DMS53 (cell line): ENCODE measurements at regions not wholly inside any gene's neighbourhood (a gene's known extent, or its start where the extent isn't known, plus 50 kb on each side); places are given as distances from the start of the nearest gene placed in this dataset.
"Not testable (repeated sequence)": the region's sequence is repeated elsewhere in the genome, so short reads cannot be mapped to it uniquely, and the experiment has no call there.

Experiments
- DNase-seq: peaks from one replicate; lab custom pipeline; 2025; lab: John Stamatoyannopoulos, UW

DNA sequence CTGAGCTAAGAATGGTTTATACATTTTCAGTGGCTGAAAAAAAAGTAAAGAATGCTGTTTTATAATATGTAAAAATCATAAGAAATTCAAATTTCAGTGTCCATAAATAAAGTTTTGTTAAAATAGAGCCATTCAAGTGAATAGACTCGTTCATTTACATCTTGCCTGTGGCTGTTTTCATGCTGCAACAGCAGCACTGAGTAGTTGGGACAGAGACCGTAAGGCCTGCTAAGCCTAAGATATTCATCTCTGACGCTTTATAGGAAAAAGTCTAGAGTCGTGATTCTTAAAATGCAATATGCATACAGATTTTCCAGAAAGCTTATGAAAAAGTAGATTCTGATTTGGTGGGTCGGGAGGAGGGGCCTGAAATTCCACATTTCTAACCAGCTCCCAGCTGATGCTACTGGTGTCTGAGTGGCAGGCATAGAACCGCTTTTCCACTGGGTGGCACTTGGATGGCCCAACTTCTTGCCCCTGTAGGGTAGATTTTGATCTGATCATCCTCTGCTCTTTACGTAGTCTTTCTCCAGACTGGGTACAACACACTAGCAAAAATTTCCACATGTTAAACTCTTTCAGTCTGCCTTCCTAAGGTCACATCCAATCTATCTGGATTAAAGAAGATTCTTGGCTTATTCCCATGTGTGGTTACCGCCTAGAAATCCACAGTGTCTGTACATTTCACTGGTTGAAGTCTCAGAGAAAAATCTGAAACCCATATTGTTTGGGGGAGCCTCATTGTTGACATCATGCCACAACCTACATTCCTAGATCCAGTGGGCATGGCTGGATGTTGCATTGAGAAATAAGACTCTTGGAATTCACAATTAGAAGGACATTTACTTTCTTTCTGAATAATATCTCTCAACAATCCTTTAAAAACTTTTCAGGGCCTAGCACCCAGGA lies 151.2 kb downstream of the C12orf75 start:
- no peak for DNase-seq

DNA sequence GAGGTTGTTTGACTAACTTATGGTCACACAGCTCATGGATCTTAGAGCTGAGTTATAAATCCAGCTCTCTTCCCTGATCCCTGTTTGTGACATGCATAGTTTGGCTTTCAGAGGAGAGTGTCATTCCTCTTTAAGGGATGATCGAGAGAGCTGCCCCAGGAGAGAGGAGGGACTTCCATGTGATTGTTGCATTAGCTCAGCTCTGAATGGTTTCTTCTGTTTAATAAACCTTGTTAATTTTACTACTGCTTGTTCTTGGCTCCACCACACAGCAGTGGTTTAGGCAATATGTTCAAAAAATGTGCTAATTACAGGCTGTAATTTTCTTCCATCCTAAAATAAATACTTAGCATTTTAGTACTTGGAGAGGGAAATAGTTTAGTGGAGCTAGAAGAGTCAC lies 152.5 kb downstream of the C12orf75 start:
- DNase-seq = no peak

DNA sequence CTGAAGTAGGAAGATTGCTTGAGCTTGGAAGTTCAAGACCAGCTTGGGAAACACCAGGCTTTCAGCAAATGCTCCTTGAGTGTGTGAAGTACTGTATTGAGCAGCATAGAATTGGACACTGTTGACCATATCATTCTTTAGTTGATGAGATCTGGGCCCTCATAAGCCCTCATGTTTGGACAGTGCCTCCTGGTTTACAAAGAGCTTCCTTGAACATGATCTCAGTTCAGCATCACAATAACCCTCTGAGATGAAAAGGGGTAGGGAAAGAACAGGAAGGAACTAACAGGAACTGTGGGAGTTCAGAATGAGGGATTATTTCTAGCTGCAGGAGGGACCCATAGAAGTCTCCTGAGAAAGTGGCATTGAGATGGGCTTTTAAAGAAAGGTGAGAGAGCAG lies 153.2 kb downstream of the C12orf75 start:
- no peak for DNase-seq

DNA sequence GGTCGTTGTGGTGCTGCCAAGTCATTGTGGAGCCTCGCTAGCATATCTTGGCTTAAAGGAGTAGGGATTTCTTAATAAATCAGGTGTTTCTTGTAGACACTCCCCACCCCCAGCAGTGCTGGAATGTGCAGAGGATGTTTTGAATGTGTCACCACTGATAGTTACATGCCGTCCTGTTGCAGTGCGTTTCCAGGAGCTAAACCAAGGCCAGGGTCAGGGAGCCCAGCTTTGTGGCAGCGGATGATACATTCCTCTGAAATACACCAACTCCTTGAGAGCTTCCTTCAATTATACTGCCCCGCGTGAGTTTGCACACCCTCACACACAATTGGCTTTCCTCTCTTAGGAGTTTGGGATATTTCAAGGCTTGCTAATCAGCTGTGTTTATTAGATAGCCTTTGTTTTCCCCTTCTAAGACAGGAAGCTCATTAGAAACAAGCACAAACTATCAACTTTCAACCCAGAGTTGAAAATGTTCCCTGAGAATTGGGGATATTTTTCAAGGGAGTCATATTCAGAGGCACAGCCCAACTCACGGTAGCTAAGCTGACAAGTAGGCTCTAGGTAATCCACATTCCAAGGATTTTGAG lies 154.9 kb downstream of the C12orf75 start:
- DNase-seq = no peak

DNA sequence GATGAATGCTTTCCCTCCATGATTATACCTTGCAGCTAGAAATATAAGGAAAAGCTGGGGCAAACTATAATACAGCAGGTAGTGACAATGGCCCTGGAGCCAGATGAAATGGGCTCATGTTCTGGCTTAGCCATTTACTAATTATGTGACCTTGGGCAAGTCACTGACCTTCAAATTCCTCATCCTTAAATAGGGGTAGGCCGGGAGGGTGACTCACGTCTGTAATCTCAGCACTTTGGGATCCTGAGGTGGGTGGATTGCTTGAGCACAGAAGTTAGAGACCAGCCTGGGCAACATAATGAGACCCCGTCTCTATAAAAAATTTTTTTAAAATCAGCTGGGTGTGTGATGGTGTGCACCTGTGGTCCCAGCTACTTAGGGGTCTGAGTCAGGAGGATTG lies 155.4 kb downstream of the C12orf75 start:
- no peak for DNase-seq

DNA sequence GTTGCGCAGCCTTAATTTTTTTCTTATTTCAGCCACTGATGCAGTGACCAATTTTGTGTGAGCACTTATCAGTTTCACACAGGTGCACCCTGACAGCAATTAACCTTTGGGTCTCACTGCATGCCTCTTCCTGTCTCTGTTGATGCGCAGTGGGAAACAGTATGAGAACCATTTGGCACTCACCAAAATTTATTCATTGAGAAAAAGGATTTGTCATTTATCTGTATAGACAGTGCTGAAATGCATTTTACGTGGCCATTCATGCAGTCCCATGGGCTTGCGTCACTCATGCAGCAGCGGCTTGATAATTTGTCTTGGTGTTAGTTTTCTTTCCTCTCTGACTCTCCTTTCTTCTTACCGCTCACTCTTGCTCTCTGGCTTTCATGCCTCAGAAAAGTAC lies 157.5 kb downstream of the C12orf75 start:
- DNase-seq = no peak

DNA sequence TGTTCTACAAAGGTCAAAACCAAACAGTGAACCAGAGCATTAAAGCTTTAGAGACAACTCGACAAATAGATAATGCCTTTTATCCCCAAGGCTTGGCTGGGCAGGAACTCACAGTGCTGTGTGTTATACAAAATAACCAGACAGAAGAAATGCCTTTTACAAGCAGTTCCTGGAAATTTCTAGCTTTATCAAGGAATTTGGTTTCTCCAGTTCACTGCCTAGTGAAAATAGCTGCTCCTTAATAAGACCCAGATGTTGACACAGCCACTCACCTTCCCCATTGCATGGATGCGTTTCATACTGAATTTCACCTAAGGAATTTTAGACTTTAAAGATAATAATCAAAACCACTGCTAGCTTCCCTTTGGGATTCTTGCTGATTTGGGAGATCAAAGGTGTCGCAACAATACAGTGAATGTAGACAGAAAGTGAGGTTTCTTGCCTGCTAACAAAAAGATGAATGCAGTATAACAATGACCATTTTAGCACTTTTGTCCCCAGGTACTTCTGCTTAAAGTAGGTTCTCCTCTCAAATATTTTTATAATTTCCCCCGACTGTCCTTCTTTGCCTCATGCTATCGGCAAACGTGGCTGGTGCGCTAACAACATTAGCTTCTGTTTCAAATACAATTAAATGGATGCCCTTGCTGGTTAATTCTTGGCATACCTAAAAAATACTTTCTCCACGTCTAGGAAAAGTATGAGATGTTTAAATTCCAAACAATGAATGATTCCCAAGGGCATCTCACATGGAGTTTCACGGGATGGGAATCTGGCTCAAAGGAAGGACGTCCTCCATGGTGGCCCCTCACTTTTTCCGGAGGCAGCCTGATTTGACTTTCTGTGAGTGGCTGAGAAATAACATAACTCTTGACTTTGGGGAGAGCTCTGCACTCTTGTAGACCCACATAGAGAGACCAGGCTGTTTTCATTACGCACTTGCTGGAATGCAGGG lies 162.4 kb downstream of the C12orf75 start:
- no peak for DNase-seq

DNA sequence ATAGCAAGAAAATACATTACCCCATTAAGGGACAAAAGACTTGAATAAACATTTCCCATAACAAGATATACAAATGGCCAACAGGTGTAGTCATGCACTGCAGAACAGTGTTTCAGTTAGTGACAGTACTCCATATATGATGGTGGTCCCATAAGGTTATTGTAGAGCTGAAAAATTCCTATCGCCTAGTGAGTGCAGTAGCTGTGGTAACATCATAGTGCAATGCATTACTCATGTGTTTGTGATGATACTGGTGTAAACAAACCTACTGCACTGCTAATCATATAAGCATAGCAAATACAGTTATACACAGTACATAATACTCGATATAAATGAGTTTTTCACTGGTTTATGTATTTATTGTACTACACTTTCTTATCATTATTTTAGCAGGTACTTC lies 168.7 kb downstream of the C12orf75 start:
- peak; percentile 56 for DNase-seq

DNA sequence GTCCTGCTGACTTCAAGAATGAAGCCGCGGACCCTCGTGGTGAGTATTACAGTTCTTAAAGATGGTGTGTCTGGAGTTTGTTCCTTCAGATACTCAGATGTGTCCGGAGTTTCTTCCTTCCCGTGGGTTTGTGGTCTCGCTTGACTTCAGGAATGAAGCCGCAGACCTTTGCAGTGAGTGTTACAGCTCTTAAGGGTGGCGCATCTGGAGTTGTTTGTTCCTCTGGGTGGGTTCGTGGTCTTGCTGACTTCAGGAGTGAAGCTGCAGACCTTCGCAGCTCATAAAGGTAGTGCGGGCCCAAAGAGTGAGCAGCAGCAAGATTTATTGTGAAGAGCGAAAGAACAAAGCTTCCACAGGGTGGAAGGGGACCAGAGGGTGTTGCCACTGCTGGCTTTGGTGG lies 170.2 kb downstream of the C12orf75 start:
- DNase-seq = not testable (repeated sequence)

DNA sequence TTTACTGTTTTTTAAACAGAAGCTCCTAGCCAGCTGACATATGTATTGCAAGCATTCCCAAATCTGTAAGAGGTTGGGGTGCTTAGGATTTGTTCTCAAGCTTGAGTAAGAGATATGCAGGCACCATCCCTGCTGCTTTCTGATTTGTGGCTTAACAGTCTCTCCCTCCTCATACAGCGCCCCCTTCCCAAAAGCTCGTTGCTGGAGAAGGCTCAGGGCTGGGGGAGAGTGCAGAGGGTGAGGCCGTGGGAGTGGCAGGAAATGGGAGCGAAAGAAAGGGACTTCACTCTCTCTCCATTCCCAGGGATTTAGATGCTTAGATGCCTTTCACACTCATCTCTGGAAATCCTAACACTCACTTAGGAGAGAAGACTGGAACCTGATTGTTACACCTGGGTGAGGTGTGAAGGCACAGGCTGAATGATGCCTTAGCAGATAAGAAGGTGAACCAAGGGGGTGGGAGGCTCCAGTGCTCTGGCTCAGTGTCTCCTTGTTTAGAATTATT lies 172.0 kb downstream of the C12orf75 start:
- DNase-seq = no peak

DNA sequence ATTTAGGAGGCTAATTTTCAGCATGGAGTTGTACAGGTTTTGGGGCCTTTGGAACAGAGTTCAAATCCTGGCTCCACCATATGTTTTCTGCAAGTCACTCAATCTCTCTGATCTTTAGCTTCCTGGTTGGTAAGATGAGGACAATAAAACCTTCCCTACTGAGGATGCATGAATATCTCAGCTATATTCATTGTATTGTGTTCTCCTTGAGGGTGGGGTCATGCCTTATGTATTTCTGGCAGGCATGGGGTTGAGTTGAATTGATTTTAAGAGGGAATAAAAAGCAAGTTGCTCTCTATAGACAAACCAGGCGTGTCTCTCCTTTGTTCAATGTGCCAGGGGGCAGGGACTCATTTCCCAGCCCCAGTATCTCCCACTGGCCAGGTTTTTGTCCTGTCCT lies 173.1 kb downstream of the C12orf75 start:
- no peak for DNase-seq

DNA sequence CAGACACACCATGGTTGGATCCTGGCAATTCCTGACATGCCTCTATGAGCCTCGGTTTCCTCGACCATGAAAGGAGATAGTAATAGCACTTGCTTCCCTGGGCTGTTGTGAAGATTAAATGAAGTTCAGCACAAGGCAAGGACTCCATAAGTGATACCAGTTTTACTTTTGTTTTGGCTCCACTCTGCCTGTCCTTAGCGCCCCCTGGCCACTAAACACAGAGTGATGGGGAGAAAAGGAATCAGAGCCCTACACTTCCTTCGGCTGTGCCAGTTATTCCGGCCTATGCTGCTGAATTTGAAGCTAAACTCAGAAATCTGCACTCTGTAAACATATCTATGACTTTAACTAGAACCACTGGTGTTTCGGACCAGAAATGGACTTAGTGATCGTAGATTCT lies 173.8 kb downstream of the C12orf75 start:
- DNase-seq = no peak

DNA sequence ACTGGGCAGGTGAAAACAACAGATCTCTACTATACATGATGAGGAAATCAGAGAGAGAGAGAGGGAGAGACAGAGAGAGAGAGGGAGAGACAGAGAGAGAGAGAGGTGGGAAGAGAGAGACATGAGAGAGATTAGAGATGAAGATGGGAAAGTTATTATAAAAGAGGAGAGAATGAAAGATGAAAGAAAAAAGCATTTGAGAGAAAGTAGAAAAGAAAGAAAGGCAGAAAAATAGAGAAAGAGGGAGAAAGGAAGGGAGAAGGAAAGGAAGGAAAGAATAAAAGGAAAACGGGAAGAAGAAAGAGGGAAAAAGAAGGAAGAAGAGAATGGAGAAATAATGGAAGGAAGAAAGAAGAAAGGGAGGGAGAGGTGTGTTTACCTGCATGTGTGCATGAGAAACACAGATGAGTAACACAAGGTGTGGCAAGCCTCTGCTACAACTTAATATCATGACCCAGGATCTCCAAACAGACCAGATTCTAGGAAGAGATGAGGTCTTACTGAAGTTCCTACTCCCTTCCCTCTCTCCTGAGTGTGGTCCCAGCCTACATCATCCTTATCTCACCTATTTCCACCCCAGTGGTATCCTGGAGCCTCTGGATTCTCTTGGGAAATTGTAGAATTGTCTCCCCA lies 176.3 kb downstream of the C12orf75 start:
- DNase-seq = no peak

DNA sequence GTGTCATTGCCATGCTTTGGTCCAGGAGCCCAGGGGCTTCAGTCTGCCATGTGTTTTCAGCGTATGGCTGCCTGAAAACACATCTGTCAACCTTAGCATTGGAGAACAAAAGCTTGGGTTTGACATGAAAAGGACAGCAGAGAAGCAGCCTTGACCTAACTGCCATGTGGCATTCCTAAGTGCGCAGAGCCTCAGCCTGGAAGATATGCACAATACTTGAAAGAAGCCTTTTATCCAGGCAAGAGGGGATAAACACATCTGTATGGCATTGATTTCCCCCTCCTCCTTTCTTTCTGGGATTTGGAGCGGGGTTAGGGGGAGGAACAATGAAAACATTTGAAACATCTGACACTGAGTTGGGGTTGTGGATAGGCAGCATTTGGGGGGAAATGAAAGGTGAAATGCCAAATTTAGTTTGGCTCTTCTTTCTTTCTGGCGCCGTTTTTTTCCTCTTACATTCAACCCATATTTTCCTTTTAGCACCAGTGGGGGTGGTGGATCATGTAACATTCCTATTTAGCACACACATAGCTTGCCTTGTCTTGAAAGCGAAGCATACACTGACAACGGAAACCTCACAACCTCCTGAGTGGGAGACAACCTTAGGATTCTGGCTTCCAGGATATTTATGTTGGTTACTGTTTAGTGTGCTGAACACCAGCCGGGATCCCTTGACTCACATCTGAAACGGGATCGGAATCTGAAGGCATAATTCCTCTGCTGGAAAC lies 177.0 kb downstream of the C12orf75 start:
- no peak for DNase-seq

DNA sequence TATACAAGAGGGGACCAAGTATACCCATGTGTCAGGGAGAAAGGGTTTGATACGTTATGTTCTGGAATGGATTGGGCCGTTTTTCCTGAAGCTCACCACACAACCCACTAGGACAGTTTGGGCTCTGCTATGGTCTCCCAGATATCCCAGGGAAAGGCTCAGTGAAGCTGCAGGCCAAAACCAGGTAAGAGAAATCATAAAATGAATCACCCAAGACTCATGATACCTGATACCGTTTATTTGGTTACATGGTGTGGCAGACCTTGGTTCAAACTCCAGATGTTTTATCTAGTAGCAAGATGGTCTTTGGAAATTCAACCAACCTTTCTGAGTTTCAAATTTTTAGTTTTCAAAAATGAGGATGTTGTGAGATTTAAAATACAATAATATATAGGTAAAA lies 177.6 kb downstream of the C12orf75 start:
- DNase-seq = no peak

DNA sequence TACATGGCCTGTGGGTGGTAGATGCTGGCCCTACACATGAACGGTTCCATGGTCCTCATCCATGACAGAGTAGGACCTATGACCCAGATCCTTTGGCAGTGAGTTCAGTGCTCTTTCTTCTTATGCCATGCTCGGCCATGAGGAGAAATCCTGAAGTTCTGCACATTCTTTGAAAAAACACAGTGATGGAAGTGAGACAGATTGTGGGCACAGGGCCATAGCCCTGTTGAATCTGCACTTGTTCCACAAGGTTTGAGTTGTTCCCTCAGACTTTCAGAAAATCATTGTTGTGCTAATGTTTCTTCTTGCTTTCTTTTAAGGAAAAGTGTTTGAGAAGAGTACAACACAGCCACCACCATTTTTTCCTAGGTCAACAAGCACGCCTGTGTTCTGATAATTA lies 180.0 kb downstream of the C12orf75 start:
- no peak for DNase-seq

DNA sequence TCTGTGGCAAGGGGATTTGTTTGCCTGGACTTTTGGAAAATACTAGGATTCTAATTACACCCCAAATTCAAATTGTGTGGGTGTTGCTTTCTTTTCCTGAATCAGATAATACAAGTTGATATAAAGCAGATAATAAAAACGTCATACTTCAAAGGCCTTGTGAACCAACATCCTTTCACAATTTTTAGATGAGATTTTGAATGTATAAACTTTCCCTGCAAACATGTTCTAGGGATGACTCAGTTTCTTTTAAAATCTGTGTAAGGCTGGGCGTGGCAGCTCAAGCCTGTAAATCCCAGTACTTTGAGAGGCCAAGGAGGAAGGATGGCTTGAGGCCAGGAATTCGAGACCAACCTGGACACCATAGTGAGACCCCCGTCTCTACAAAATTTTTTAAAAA lies 182.4 kb downstream of the C12orf75 start:
- not testable (repeated sequence) for DNase-seq

DNA sequence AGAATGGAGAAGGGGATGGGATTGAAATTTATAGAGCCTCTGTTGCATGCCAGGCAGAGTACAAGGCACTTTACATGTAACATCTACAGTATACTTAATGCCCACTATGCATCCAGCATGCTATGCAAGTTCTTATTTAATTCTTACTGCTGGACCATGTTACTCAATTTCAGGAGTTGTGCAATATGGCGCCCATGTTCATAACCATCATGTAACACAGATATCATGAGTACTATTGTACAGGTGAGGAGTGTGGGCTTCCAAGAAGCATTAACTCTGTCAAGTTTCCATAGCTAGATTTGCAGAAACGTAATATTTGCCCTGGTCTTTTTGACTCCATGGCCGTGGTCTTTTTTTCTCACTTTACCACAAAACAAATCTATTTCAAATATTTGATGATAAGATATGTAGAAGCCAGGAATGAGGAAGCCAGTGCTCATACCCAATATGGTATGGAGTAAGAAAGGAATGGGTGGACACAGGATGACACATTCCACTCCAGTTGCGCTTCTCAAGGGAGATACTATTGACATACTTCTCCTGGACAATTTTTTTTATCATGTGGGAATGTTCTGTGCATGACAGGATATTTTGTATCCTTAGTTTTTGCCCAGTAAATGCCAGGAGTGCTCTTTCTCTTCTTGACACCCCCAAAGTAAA lies 191.8 kb downstream of the C12orf75 start:
- peak; percentile 57 for DNase-seq

DNA sequence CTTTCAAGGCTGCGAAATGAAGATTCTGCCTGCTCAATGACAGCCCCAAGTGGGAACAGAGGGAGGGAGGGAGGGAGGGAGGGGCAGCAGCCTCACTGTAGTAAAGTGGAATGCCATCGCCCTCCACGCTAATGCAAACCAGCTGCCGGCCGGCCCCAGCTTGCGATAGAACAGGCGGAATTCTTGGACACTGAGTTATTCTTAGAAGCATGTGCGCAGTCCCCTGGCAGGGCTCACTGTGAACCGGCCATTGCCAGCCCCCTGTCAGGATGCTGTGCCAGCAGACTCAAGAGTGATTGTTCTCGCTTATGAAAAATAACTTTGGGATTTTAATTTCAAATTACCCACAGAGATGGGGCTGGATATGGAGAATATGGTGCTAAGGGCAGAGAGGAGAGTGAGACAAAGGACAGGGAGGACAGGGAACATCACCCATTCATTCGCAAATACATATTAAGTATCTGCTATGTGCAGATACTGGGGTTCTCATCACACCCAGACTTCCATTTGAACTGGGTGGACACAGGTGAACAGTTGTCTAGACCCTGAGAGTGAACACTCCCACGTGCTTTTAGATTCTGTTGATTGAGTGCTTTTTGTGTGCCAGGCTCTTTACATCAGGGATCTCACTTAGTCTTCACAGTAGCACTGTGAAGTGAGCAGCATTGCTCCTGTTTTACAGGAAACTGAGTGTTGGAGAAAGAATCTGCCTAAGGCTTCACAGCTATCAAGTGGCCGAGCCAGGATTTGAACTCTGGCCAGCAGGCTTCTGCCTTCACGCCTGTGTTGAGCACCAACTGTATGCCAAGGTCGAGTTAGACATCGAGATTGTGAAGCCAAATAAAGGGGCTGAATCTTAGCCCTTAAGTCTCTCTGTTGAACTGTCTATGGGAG lies 192.9 kb downstream of the C12orf75 start:
- no peak for DNase-seq

DNA sequence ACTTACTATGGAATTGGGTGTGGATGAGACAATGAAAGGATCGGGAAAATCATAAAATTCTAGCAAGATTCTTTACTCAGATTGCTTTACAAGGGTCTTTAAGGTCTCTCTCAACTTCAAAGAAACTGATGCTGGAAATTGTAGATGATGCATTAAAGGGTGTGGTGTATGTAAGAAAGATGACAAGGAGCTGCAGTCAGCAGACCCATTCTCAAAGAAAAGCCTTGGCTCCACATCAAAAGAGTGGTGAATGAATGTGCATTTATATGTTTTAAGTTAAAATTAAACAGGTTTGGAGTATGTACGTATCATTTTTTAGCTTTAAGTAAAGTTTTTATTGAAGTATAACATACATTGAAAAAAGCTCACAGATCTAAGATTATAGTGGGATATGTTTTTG lies 194.5 kb downstream of the C12orf75 start:
- DNase-seq = no peak
